ENCODE measurements at regions not wholly inside any gene's neighbourhood (a gene's known extent, or its start where the extent isn't known, plus 50 kb on each side); places are given as distances from the start of the nearest gene placed in this dataset.
"Not testable (repeated sequence)": the region's sequence is repeated elsewhere in the genome, so short reads cannot be mapped to it uniquely, and the experiment has no call there.

GRCh38 chr2:13334545-13334944, 617.8 kb downstream of the TRIB2 start:
- Histone ChIP-seq H3K27me3 (ENCODE audit: control insufficient read depth in 1 of 2, insufficient read depth in 2 of 2, low read length in 2 of 2) (no peaks in the 10 kb centered on the region), H3K27ac (ENCODE audit: low read length) (no peak overlapping the region), H3K4me1 (ENCODE audit: control insufficient read depth, insufficient read depth, low read length) (no peaks in the 10 kb centered on the region), H3K9ac (ENCODE audit: low read length in 2 of 2) (no peak overlapping the region), H3K4me3 (ENCODE audit: low read length in 2 of 2) (no peak overlapping the region), H3K9me3 (ENCODE audit: control insufficient read depth in 2 of 2, low read length in 2 of 2) (no peaks in the 10 kb centered on the region), H3K36me3 (ENCODE audit: control insufficient read depth in 2 of 2, insufficient read depth in 2 of 2, low read length in 2 of 2) (no peaks in the 10 kb centered on the region)

- no peak overlapping the region for H3K27ac ChIP-seq (ENCODE audit: low read length)
- no peaks in the 10 kb centered on the region for H3K27me3 ChIP-seq (ENCODE audit: control insufficient read depth in 1 of 2, insufficient read depth in 2 of 2, low read length in 2 of 2)
- no peak overlapping the region for H3K9ac ChIP-seq (ENCODE audit: low read length in 2 of 2)
- no peaks in the 10 kb centered on the region for H3K4me1 ChIP-seq (ENCODE audit: control insufficient read depth, insufficient read depth, low read length)
- H3K36me3 ChIP-seq (ENCODE audit: control insufficient read depth in 2 of 2, insufficient read depth in 2 of 2, low read length in 2 of 2): no peaks in the 10 kb centered on the region
- no peak overlapping the region for H3K4me3 ChIP-seq (ENCODE audit: low read length in 2 of 2)
- H3K9me3 ChIP-seq (ENCODE audit: control insufficient read depth in 2 of 2, low read length in 2 of 2): no peaks in the 10 kb centered on the region
These were observed 619.3 kb downstream of the TRIB2 start for GRCh38 chr2:13335862-13336535.

DNA sequence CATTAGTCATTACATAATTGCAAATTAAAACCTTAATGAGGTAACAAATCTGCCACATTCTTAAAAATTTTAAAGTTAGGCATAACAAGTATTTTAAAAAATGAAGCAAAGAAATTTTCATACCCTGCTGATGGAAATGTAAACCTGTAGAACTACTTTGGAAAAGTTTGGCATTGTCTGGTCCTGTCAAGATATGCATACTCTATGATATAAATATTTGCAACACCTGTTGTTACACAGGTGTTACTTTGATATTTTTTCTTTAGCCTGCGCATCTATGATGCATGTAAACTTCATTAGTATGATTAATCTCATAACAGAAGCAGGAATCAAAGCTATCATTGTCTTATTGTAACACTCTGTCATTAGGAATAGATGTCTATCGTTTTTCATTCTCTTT, 634.3 kb downstream of the TRIB2 start:
- H3K9ac ChIP-seq (ENCODE audit: low read length in 2 of 2): no peak overlapping the region
- no peaks in the 10 kb centered on the region for H3K36me3 ChIP-seq (ENCODE audit: control insufficient read depth in 2 of 2, insufficient read depth in 2 of 2, low read length in 2 of 2)
- no peak overlapping the region for H3K4me3 ChIP-seq (ENCODE audit: low read length in 2 of 2)
- no peaks in the 10 kb centered on the region for H3K9me3 ChIP-seq (ENCODE audit: control insufficient read depth in 2 of 2, low read length in 2 of 2)
- H3K4me1 ChIP-seq (ENCODE audit: control insufficient read depth, insufficient read depth, low read length): no peaks in the 10 kb centered on the region
- no peaks in the 10 kb centered on the region for H3K27me3 ChIP-seq (ENCODE audit: control insufficient read depth in 1 of 2, insufficient read depth in 2 of 2, low read length in 2 of 2)
- H3K27ac ChIP-seq (ENCODE audit: low read length): no peak overlapping the region

DNA sequence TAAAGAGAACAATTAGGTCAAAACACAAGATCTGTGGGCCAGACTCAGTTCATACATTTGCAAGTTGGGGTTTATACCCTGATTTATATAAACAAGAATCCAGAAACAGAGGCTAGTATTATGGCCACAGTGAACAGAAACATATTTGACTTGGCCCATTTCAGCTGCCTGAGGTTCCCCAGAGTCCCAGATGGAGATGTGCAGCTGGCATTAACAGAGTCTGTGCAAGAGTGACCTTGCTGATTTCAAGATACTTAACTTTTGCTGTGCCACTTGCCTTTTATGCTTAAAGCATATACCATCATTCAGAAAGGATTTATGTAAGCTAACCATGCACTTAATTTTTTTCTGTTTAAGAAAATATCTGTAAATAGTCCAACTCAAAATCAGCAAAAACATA, 636.3 kb downstream of the TRIB2 start:
- Histone ChIP-seq H3K27me3 (ENCODE audit: control insufficient read depth in 1 of 2, insufficient read depth in 2 of 2, low read length in 2 of 2) (no peaks in the 10 kb centered on the region), H3K4me1 (ENCODE audit: control insufficient read depth, insufficient read depth, low read length) (no peaks in the 10 kb centered on the region), H3K4me3 (ENCODE audit: low read length in 2 of 2) (no peak overlapping the region), H3K9me3 (ENCODE audit: control insufficient read depth in 2 of 2, low read length in 2 of 2) (no peaks in the 10 kb centered on the region), H3K9ac (ENCODE audit: low read length in 2 of 2) (no peak overlapping the region), H3K36me3 (ENCODE audit: control insufficient read depth in 2 of 2, insufficient read depth in 2 of 2, low read length in 2 of 2) (no peaks in the 10 kb centered on the region), H3K27ac (ENCODE audit: low read length) (no peak overlapping the region)

GRCh38 chr2:13354031-13354430, 637.3 kb downstream of the TRIB2 start:
- Histone ChIP-seq H3K27me3 (ENCODE audit: control insufficient read depth in 1 of 2, insufficient read depth in 2 of 2, low read length in 2 of 2) (no peaks in the 10 kb centered on the region), H3K27ac (ENCODE audit: low read length) (no peak overlapping the region), H3K9me3 (ENCODE audit: control insufficient read depth in 2 of 2, low read length in 2 of 2) (no peaks in the 10 kb centered on the region), H3K36me3 (ENCODE audit: control insufficient read depth in 2 of 2, insufficient read depth in 2 of 2, low read length in 2 of 2) (no peaks in the 10 kb centered on the region), H3K4me1 (ENCODE audit: control insufficient read depth, insufficient read depth, low read length) (no peaks in the 10 kb centered on the region), H3K9ac (ENCODE audit: low read length in 2 of 2) (no peak overlapping the region), H3K4me3 (ENCODE audit: low read length in 2 of 2) (no peak overlapping the region)

- H3K4me3 ChIP-seq (ENCODE audit: low read length in 2 of 2); H3K9me3 ChIP-seq (ENCODE audit: control insufficient read depth in 2 of 2, low read length in 2 of 2); H3K27me3 ChIP-seq (ENCODE audit: control insufficient read depth in 1 of 2, insufficient read depth in 2 of 2, low read length in 2 of 2); H3K4me1 ChIP-seq (ENCODE audit: control insufficient read depth, insufficient read depth, low read length); H3K36me3 ChIP-seq (ENCODE audit: control insufficient read depth in 2 of 2, insufficient read depth in 2 of 2, low read length in 2 of 2); H3K27ac ChIP-seq (ENCODE audit: low read length); H3K9ac ChIP-seq (ENCODE audit: low read length in 2 of 2): not testable (repeated sequence)
These were observed 665.2 kb downstream of the TRIB2 start for GRCh38 chr2:13381928-13382327.

DNA sequence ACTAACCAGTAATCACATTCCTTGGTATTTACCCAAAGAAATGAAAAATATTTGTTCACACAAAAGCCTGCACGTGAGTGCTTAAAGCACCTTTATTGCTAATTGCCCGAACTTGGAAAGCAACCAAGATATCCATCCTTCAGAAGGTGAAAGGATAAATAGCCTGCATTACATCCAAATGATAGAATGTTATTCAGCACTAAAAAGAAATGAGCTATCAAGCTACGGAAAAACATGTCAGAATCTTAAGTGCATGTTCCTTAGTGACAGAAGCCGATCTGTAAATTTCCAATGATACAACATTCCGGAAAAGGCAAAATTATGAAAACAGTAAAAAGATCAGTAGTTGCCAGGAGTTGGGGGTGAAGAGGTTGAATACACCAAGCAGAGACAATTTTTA, 672.4 kb downstream of the TRIB2 start:
- H3K9ac ChIP-seq (ENCODE audit: low read length in 2 of 2); H3K4me3 ChIP-seq (ENCODE audit: low read length in 2 of 2): not testable (repeated sequence)

DNA sequence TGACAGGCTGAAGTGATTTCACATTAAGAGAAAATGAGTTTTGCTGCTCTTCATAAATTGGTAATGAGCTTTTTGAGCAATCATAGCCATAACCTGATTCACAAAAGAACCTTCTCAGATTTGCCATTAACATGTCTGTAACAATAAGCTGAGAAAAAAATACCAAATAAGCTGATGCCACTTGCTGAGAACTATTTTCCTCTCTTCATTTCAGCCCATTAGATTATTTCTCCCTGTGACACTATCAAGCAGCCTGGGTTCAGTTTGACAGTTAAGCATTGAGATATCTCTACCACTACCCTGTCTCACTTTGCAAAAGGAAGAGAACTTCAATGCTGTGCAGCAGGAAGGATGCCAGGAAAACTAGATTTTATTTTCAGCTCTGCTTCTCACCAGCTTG, 673.9 kb downstream of the TRIB2 start:
- H3K27ac ChIP-seq (ENCODE audit: low read length): no peak overlapping the region
- H3K9ac ChIP-seq (ENCODE audit: low read length in 2 of 2): no peak overlapping the region
- H3K27me3 ChIP-seq (ENCODE audit: control insufficient read depth in 1 of 2, insufficient read depth in 2 of 2, low read length in 2 of 2): no peaks in the 10 kb centered on the region
- no peak overlapping the region for H3K4me3 ChIP-seq (ENCODE audit: low read length in 2 of 2)
- no peaks in the 10 kb centered on the region for H3K36me3 ChIP-seq (ENCODE audit: control insufficient read depth in 2 of 2, insufficient read depth in 2 of 2, low read length in 2 of 2)
- no peaks in the 10 kb centered on the region for H3K9me3 ChIP-seq (ENCODE audit: control insufficient read depth in 2 of 2, low read length in 2 of 2)
- H3K4me1 ChIP-seq (ENCODE audit: control insufficient read depth, insufficient read depth, low read length): no peaks in the 10 kb centered on the region

More for the DNA sequence above, 672.4 kb downstream of the TRIB2 start:
- H3K36me3 ChIP-seq (ENCODE audit: control insufficient read depth in 2 of 2, insufficient read depth in 2 of 2, low read length in 2 of 2); H3K27me3 ChIP-seq (ENCODE audit: control insufficient read depth in 1 of 2, insufficient read depth in 2 of 2, low read length in 2 of 2); H3K27ac ChIP-seq (ENCODE audit: low read length); H3K9me3 ChIP-seq (ENCODE audit: control insufficient read depth in 2 of 2, low read length in 2 of 2); H3K4me1 ChIP-seq (ENCODE audit: control insufficient read depth, insufficient read depth, low read length): not testable (repeated sequence)

- Histone ChIP-seq H3K36me3 (ENCODE audit: control insufficient read depth in 2 of 2, insufficient read depth in 2 of 2, low read length in 2 of 2) (no peaks in the 10 kb centered on the region), H3K9ac (ENCODE audit: low read length in 2 of 2) (no peak overlapping the region), H3K27me3 (ENCODE audit: control insufficient read depth in 1 of 2, insufficient read depth in 2 of 2, low read length in 2 of 2) (no peaks in the 10 kb centered on the region), H3K27ac (ENCODE audit: low read length) (no peak overlapping the region), H3K4me1 (ENCODE audit: control insufficient read depth, insufficient read depth, low read length) (no peaks in the 10 kb centered on the region), H3K9me3 (ENCODE audit: control insufficient read depth in 2 of 2, low read length in 2 of 2) (no peaks in the 10 kb centered on the region), H3K4me3 (ENCODE audit: low read length in 2 of 2) (no peak overlapping the region)
These were observed 684.6 kb downstream of the TRIB2 start for GRCh38 chr2:13401312-13401711.

GRCh38 chr2:13413989-13414388, 697.3 kb downstream of the TRIB2 start:
- Histone ChIP-seq H3K9ac (ENCODE audit: low read length in 2 of 2) (no peak overlapping the region), H3K4me1 (ENCODE audit: control insufficient read depth, insufficient read depth, low read length) (no peaks in the 10 kb centered on the region), H3K36me3 (ENCODE audit: control insufficient read depth in 2 of 2, insufficient read depth in 2 of 2, low read length in 2 of 2) (no peaks in the 10 kb centered on the region), H3K27me3 (ENCODE audit: control insufficient read depth in 1 of 2, insufficient read depth in 2 of 2, low read length in 2 of 2) (no peaks in the 10 kb centered on the region), H3K27ac (ENCODE audit: low read length) (no peak overlapping the region), H3K4me3 (ENCODE audit: low read length in 2 of 2) (no peak overlapping the region), H3K9me3 (ENCODE audit: control insufficient read depth in 2 of 2, low read length in 2 of 2) (no peaks in the 10 kb centered on the region)

DNA sequence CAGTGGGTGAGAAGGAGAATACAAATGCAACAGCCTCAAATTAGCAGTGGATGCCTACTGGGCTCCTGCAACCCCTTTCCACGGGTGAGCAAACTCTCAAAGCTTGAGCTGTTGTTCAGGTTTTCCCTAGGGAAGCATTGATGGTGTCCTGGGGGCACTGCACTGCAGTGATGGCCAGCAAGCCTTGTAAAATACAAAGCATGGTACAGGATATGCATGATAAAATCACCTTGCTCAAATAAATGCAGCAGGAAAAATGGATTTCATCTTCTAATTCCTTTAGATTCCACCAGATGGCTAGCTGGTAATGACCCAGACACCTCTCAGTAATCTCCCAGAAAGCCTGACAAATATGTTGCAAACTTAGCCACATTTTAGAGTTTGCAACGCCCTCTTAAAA, 698.2 kb downstream of the TRIB2 start:
- Histone ChIP-seq H3K9me3 (ENCODE audit: control insufficient read depth in 2 of 2, low read length in 2 of 2) (no peaks in the 10 kb centered on the region), H3K4me1 (ENCODE audit: control insufficient read depth, insufficient read depth, low read length) (no peaks in the 10 kb centered on the region), H3K27me3 (ENCODE audit: control insufficient read depth in 1 of 2, insufficient read depth in 2 of 2, low read length in 2 of 2) (no peaks in the 10 kb centered on the region), H3K4me3 (ENCODE audit: low read length in 2 of 2) (no peak overlapping the region), H3K36me3 (ENCODE audit: control insufficient read depth in 2 of 2, insufficient read depth in 2 of 2, low read length in 2 of 2) (no peaks in the 10 kb centered on the region), H3K27ac (ENCODE audit: low read length) (no peak overlapping the region), H3K9ac (ENCODE audit: low read length in 2 of 2) (no peak overlapping the region)

Data from stomach smooth muscle (tissue), 2 donors.